Aorta (tissue), 5 donors: ENCODE measurements at regions not wholly inside any gene's neighbourhood (a gene's known extent, or its start where the extent isn't known, plus 50 kb on each side); places are given as distances from the start of the nearest gene placed in this dataset.

Experiments
- ATAC-seq: fragments of 200-7000 bp; cut with Tn5 transposase; one replicate; pipeline ENCODE4 v1.9.1; 2022; ENCODE audit warnings: moderate library complexity; ENCODE audit not compliant: low FRiP score
- DNase-seq, 2 donors: peaks; one replicate each; pipeline ENCODE4 v3.0.0-alpha.2; 2020
- H3K27ac ChIP-seq, 2 donors: one replicate each; pipeline ENCODE4 v1.5.1; 2013; ENCODE audit warnings: low read length in 2 of 2, mild to moderate bottlenecking in 2 of 2, moderate library complexity in 2 of 2, control low read depth in 1 of 2, inconsistent platforms in 1 of 2, low read depth in 1 of 2
- H3K27me3 ChIP-seq, 2 donors: one replicate each; pipeline ENCODE4 v1.6.1; 2013; ENCODE audit warnings: control low read depth in 1 of 2, low read length in 1 of 2, mild to moderate bottlenecking in 1 of 2, moderate library complexity in 1 of 2; ENCODE audit not compliant: insufficient read depth in 2 of 2, control insufficient read depth in 1 of 2
- H3K36me3 ChIP-seq, 2 donors: one replicate each; pipeline ENCODE4 v1.6.1; 2013; ENCODE audit warnings: control low read depth in 1 of 2, low read length in 1 of 2, mild to moderate bottlenecking in 1 of 2; ENCODE audit not compliant: insufficient read depth in 2 of 2, control insufficient read depth in 1 of 2
- H3K4me1 ChIP-seq, 2 donors: one replicate each; pipeline ENCODE4 v1.6.1; 2013; ENCODE audit warnings: low read length in 2 of 2, control low read depth in 1 of 2, mild to moderate bottlenecking in 1 of 2, moderate library complexity in 1 of 2; ENCODE audit not compliant: insufficient read depth in 2 of 2, control insufficient read depth in 1 of 2
- H3K4me3 ChIP-seq, 2 donors: one replicate each; pipeline ENCODE4 v1.5.1; 2013; ENCODE audit warnings: low read length in 2 of 2, control low read depth in 1 of 2, mild to moderate bottlenecking in 1 of 2
- H3K9me3 ChIP-seq: one replicate; pipeline ENCODE4 v1.6.1; 2013; ENCODE audit warnings: mild to moderate bottlenecking, low read length; ENCODE audit not compliant: control insufficient read depth
- WGBS, 2 donors: extraction: QIAGEN DNeasy Blood & Tissue Kit; methylation state at CpG; one replicate each; pipeline ENCODE4 v1.1.7; 2013; 5-methylcytosine and 5-hydroxymethylcytosine counted together
- intact Hi-C, 2 donors: fragments of 100-400 bp; cut with DNase I; formaldehyde crosslinking; loops; one replicate each; pipeline versions ENCODE4 v1.14.2 to v1.15.0; 2022
- donor health status: healthy with polysubstance abuse.
- donor health status: Bipolar disorder and iron deficiency.
- donor health status: DM: no; HTN: no; CAD: no.
- donor health status: DM: no; HTN: no; CAD: no.
- donor health status: DM: yes; HTN: yes; CAD: no.

- intact Hi-C loops, result no loop called here
- Histone ChIP-seq H3K9me3 (no peaks in the 10 kb centered on the region), H3K27ac (no peak overlapping the region), H3K27me3 (no peaks in the 10 kb centered on the region), H3K36me3 (no peaks in the 10 kb centered on the region), H3K4me3 (no peak overlapping the region), H3K4me1 (peaks cover 0 to 2% of the 10 kb centered on the region in 2 donors)
- ATAC-seq (no peak), DNase-seq (peak; percentile 69 to 79)
- WGBS, 2 donors, result 77 to 82% methylated on average over 13 of the region's 13 CpGs
Observed at GRCh38 chr17:83193336-83194185, 114.2 kb downstream of the METRNL start.

GRCh38 chr17:83194186-83194561 lies 114.8 kb downstream of the METRNL start:
- peaks cover 0 to 2% of the 10 kb centered on the region in 2 donors for H3K4me1 ChIP-seq
- 75% methylated on average over 7 of the region's 7 CpGs for WGBS, 2 donors
- intact Hi-C loops, result no loop called here
- no peaks in the 10 kb centered on the region for H3K36me3 ChIP-seq
- no peak overlapping the region for H3K27ac ChIP-seq
- H3K4me3 ChIP-seq, result no peak overlapping the region
- ATAC-seq (no peak), DNase-seq (peak; percentile 44 to 76)
- H3K9me3 ChIP-seq, result no peaks in the 10 kb centered on the region
- H3K27me3 ChIP-seq, result no peaks in the 10 kb centered on the region

DNA sequence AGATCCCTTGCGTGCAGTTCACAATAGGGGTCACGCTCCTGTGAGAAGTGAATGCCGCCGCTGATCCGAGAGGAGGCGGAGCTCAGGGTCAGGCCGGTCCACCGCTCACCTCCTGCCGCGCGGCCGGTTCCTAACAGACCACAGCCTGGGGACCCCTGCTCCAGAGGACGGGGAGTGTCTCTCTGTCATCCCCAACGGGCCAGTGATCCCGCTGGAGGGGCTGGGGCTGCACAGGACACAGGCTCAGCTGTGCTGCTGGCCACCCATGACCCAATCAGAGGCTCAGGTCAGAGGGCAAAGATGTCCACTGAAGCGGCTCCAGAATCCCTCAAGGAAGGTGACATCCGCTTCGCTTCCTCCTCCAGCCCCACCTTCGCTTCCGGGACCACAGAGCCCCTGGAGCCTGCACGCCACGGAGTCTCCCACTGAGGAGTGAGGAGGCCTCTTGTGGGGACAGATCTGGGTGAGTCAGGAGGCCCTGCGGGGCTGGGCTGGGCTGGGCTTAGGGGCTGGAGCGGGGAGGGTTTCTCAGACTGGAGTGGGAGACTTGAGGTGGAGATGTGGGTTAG lies 115.4 kb downstream of the METRNL start:
- WGBS, 2 donors, result 87 to 88% methylated on average over 24 of the region's 24 CpGs
- no peaks in the 10 kb centered on the region for H3K27me3 ChIP-seq
- no peaks in the 10 kb centered on the region for H3K9me3 ChIP-seq
- H3K36me3 ChIP-seq, result no peaks in the 10 kb centered on the region
- DNase-seq (peak; percentile 60 to 84), ATAC-seq (peak; percentile 37)
- H3K4me3 ChIP-seq, result no peak overlapping the region
- H3K4me1 ChIP-seq, result peaks cover 0 to 2% of the 10 kb centered on the region in 2 donors
- intact Hi-C loops, result no loop called here
- H3K27ac ChIP-seq, result peak overlapping the region in 1 of 2 donors; percentile 39

DNA sequence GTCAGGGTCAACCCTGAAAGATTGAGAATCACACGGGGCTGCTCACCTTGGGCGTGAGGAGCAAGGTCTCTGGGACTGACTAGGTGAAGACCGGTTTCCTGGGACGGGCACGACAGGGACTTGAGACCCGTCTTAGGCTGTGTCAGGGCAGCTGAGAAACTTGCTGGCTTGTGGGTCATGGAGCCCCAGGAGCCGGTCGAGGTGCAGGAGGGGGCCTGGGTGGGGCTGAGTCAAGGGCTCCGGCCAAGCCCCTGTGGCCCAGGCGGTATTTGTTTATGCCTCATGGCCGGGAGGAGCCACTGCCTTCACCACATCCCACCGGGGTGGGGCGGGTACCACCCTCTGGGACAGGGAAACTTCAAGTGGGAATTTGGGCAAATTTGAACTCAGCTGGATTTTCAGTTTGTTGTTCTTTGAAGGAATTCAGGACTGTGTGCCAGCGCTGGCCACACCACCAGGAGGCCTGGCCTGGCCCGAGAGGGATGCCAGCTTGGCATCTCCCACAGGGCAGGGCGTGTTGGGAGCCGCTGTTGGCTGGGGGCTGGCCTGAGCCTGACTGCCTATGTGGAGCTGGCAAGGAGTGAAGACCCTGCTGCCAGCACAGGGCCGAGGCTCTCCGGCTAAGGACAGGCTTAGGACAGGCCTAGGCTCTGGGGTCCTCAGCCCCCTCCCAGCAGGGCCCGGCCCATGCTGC lies 116.1 kb downstream of the METRNL start:
- Histone ChIP-seq H3K27me3 (no peaks in the 10 kb centered on the region), H3K27ac (peak overlapping the region in 1 of 2 donors; percentile 39), H3K36me3 (no peaks in the 10 kb centered on the region), H3K4me1 (peaks cover 0 to 2% of the 10 kb centered on the region in 2 donors), H3K9me3 (no peaks in the 10 kb centered on the region), H3K4me3 (no peak overlapping the region)
- ATAC-seq (peak; percentile 90), DNase-seq (peak; percentile 89 to 93)
- intact Hi-C loops, result no loop called here
- WGBS, 2 donors, result 9 to 15% methylated on average over 20 of the region's 20 CpGs

DNA sequence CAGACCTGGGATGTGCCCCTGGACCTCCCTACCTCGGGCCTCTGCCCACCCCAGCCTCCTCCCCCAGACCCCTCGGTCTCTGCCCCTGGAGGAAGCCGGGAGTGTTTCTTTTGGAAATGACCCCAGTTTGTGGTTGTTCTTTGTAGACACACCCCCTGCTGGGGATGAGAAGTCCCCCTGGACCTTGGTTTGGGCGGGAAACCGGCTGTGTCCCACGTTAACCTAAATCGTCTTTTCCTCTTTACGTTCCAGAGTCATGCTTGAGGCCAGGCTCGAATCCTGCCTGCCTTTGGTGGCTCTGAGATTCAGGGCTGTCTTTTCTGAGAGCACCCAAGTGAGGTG lies 116.6 kb downstream of the METRNL start:
- Histone ChIP-seq H3K4me1 (peaks cover 0 to 2% of the 10 kb centered on the region in 2 donors), H3K36me3 (no peaks in the 10 kb centered on the region), H3K27ac (peak overlapping the region in 1 of 2 donors; percentile 13), H3K27me3 (no peaks in the 10 kb centered on the region), H3K4me3 (no peak overlapping the region), H3K9me3 (no peaks in the 10 kb centered on the region)
- 1 to 5% methylated on average over 9 of the region's 9 CpGs for WGBS, 2 donors
- intact Hi-C loops, result no loop called here
- no peak for ATAC-seq
- peak in 1 of 2 donors; percentile 61 for DNase-seq

- ATAC-seq (no peak), DNase-seq (peak; percentile 48 to 75)
- no peak overlapping the region for H3K4me3 ChIP-seq
- intact Hi-C loops, result no loop called here
- H3K4me1 ChIP-seq, result peaks cover 0 to 2% of the 10 kb centered on the region in 2 donors
- no peaks in the 10 kb centered on the region for H3K9me3 ChIP-seq
- WGBS, 2 donors, result 78 to 82% methylated on average over 10 of the region's 10 CpGs
- H3K36me3 ChIP-seq, result no peaks in the 10 kb centered on the region
- H3K27me3 ChIP-seq, result no peaks in the 10 kb centered on the region
- peak overlapping the region in 1 of 2 donors; percentile 13 for H3K27ac ChIP-seq
Observed at GRCh38 chr17:83196366-83196765, 117.0 kb downstream of the METRNL start.

- Histone ChIP-seq H3K27ac (no peak overlapping the region), H3K4me1 (peaks cover 0 to 2% of the 10 kb centered on the region in 2 donors), H3K27me3 (no peaks in the 10 kb centered on the region), H3K4me3 (no peak overlapping the region), H3K36me3 (no peaks in the 10 kb centered on the region), H3K9me3 (no peaks in the 10 kb centered on the region)
- no peak for ATAC-seq
- DNase-seq, result peak; percentile 53 to 75
- WGBS, 2 donors, result 90 to 92% methylated on average over 24 of the region's 24 CpGs
- intact Hi-C loops, result no loop called here
Observed at GRCh38 chr17:83196973-83197880, 117.8 kb downstream of the METRNL start.
